Endothelial cell of umbilical vein (primary cell): ENCODE measurements at regions not wholly inside any gene's neighbourhood (a gene's known extent, or its start where the extent isn't known, plus 50 kb on each side); places are given as distances from the start of the nearest gene placed in this dataset.

Source experiments
- EZH2 ChIP-seq: IDR thresholded peaks from 2 replicates; pipeline ENCODE4 v1.6.1; 2012; ENCODE audit warnings: borderline replicate concordance, low read depth, mild to moderate bottlenecking, moderate library complexity, low read length, inconsistent platforms; ENCODE audit not compliant: severe bottlenecking
- JUN ChIP-seq: IDR thresholded peaks from 2 replicates; pipeline ENCODE4 v1.6.1; 2011; ENCODE audit warnings: borderline replicate concordance, low read depth; ENCODE audit not compliant: insufficient read length, insufficient read depth
- MYC ChIP-seq: IDR thresholded peaks from one replicate; pipeline ENCODE4 v1.6.1; 2011; ENCODE audit warnings: mild to moderate bottlenecking, low read depth, low read length
- POLR2A ChIP-seq: IDR thresholded peaks from 2 replicates; pipeline ENCODE4 v1.6.1; 2012; ENCODE audit warnings: low read depth, mild to moderate bottlenecking, control low read depth, low read length
- POLR2AphosphoS5 ChIP-seq: IDR thresholded peaks from 2 replicates; pipeline ENCODE4 v1.6.1; 2012; ENCODE audit warnings: low read depth, mild to moderate bottlenecking, control low read depth, low read length, moderate library complexity; ENCODE audit not compliant: insufficient read depth
- TF ChIP-seq, protein P1 (sequence below), 2 donors: IDR thresholded peaks; 1 replicate in 1 of 2; 2 replicates in 1 of 2; pipeline ENCODE4 v1.5.1; 2011; ENCODE audit warnings: low read length in 2 of 2, mild to moderate bottlenecking in 2 of 2, moderate library complexity in 2 of 2, control low read depth in 1 of 2, inconsistent platforms in 1 of 2, low read depth in 1 of 2; ENCODE audit not compliant: insufficient read depth in 1 of 2; ENCODE audit errors: extremely low read depth in 1 of 2
- TF ChIP-seq, protein P2 (sequence below): IDR thresholded peaks from 2 replicates; pipeline ENCODE4 v1.6.1; 2011; ENCODE audit not compliant: insufficient read depth, insufficient read length

DNA sequence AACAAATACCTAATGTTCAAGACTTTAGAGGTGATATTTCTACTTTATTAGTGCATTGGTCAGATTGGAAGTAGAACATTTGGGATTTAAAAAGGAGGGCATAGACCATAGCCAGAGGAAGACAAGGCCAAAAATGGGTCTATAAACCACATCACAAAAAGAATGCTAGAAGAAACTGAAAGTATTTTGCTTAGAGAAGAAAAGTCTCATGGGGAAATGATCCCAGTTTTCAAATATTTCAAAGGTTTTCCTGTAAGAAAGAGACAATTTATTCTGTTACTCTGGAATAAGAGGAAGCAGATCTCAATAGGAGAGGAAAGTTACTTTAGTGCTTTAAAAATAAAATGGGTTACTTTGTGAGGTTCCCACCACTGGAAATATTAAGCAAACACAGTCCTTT, 341.4 kb downstream of the TNS1 start:
- TF ChIP-seq POLR2A = no peak
- TF ChIP-seq, protein P1, sequence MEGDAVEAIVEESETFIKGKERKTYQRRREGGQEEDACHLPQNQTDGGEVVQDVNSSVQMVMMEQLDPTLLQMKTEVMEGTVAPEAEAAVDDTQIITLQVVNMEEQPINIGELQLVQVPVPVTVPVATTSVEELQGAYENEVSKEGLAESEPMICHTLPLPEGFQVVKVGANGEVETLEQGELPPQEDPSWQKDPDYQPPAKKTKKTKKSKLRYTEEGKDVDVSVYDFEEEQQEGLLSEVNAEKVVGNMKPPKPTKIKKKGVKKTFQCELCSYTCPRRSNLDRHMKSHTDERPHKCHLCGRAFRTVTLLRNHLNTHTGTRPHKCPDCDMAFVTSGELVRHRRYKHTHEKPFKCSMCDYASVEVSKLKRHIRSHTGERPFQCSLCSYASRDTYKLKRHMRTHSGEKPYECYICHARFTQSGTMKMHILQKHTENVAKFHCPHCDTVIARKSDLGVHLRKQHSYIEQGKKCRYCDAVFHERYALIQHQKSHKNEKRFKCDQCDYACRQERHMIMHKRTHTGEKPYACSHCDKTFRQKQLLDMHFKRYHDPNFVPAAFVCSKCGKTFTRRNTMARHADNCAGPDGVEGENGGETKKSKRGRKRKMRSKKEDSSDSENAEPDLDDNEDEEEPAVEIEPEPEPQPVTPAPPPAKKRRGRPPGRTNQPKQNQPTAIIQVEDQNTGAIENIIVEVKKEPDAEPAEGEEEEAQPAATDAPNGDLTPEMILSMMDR (IDR thresholded peaks at IDR 0.05; ENCODE audit: extremely low read depth in 1 of 2, insufficient read depth in 1 of 2, low read depth in 1 of 2, low read length in 2 of 2) = no peak
- TF ChIP-seq, protein P2, sequence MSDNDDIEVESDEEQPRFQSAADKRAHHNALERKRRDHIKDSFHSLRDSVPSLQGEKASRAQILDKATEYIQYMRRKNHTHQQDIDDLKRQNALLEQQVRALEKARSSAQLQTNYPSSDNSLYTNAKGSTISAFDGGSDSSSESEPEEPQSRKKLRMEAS = no peak
- no peak for TF ChIP-seq POLR2AphosphoS5
- no peak for TF ChIP-seq JUN
- TF ChIP-seq EZH2 = no peak
- no peak for TF ChIP-seq MYC
